Adrenal gland (tissue), 5 donors: ENCODE measurements at regions not wholly inside any gene's neighbourhood (a gene's known extent, or its start where the extent isn't known, plus 50 kb on each side); places are given as distances from the start of the nearest gene placed in this dataset.

Experiments
- CTCF ChIP-seq, 6 experiments: fragments of 450-650 bp in 4 of 6; fragments of 200-600 bp in 2 of 6; sonication (generic) in 1 of 6; IDR thresholded peaks; 1 replicate in 5 of 6; 2 replicates in 1 of 6; pipeline versions ENCODE4 v1.5.1 to v1.8.0; 2016 to 2021; ENCODE audit warnings: antibody characterized with exemption in 6 of 6, mild to moderate bottlenecking in 2 of 6, moderate library complexity in 1 of 6
- POLR2A ChIP-seq, 2 donors: fragments of 450-650 bp; IDR thresholded peaks; one replicate each; pipeline ENCODE4 v1.6.1; 2017; ENCODE audit warnings: antibody characterized with exemption in 2 of 2, mild to moderate bottlenecking in 2 of 2, moderate library complexity in 1 of 2
- donor health status: DM: no; HTN: no; CAD: no.

- TF ChIP-seq CTCF (IDR thresholded peaks at IDR 0.05) (no peak), POLR2A (IDR thresholded peaks at IDR 0.05) (no peak)
Observed at GRCh38 chr11:70865356-70865755, 387.0 kb downstream of the SHANK2 start.
